ENCODE measurements at regions not wholly inside any gene's neighbourhood (a gene's known extent, or its start where the extent isn't known, plus 50 kb on each side); places are given as distances from the start of the nearest gene placed in this dataset.
"Not testable (repeated sequence)": the region's sequence is repeated elsewhere in the genome, so short reads cannot be mapped to it uniquely, and the experiment has no call there.

DNA sequence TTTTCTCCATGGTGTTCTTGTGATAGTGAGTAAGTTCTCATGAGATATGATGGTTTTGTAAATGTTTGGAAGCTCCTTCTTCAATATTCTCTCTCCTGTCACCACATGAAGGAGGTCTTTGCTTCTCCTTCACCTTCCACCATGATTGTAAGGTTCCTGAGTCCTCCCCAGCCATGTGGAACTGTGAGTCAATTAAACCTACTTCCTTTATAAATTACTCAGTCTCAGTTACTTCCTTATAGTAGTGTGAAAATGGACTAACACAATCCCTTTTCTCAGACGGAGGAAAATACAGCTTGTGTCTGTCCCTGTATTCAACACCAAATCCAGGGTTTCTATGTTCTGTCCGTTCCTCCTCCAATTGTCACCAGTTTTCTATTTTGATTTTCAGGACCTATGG is 181.0 kb downstream of the ALDH8A1 start:
- Mint-ChIP-seq H3K27me3 (peaks cover 17% of the 10 kb centered on the region), H3K4me3 (no peak overlapping the region), H3K36me3 (no peaks in the 10 kb centered on the region), H3K4me1 (no peaks in the 10 kb centered on the region), H3K27ac (no peak overlapping the region), H3K9me3 (no peaks in the 10 kb centered on the region)
- ATAC-seq = no peak

- no peak overlapping the region for H3K27ac Mint-ChIP-seq
- no peaks in the 10 kb centered on the region for H3K4me1 Mint-ChIP-seq
- no peaks in the 10 kb centered on the region for H3K9me3 Mint-ChIP-seq
- H3K27me3 Mint-ChIP-seq = peaks cover 20% of the 10 kb centered on the region
- no peaks in the 10 kb centered on the region for H3K36me3 Mint-ChIP-seq
- no peak overlapping the region for H3K4me3 Mint-ChIP-seq
- ATAC-seq = peak; percentile 16
These were observed 183.4 kb downstream of the ALDH8A1 start for GRCh38 chr6:134766497-134766896.

- ATAC-seq = no peak
- no peaks in the 10 kb centered on the region for H3K9me3 Mint-ChIP-seq
These were observed 185.2 kb downstream of the ALDH8A1 start for GRCh38 chr6:134764741-134765140.

DNA sequence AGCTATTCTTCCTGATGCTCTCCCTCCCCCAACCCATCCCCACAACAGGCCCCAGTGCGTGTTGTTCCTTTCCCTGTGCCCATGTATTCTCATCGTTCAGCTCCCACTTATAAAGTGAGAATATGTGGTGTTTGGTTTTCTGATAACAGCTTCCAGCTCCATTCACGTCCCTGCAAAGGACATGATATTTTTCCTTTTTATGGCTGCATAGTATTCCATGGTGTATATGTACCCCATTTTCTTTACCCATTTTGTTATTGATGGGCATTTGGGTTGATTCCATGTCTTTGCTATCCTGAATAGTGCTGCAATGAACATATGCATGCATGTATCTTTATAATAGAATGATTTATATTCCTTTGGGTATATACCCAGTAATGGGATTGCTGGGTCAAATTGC is 186.3 kb downstream of the ALDH8A1 start:
- H3K9me3 Mint-ChIP-seq, ATAC-seq, H3K4me1 Mint-ChIP-seq, H3K27ac Mint-ChIP-seq, H3K4me3 Mint-ChIP-seq, H3K36me3 Mint-ChIP-seq, H3K27me3 Mint-ChIP-seq: not testable (repeated sequence)

More at GRCh38 chr6:134764741-134765140, 185.2 kb downstream of the ALDH8A1 start:
- no peak overlapping the region for H3K27ac Mint-ChIP-seq
- no peak overlapping the region for H3K4me3 Mint-ChIP-seq
- H3K36me3 Mint-ChIP-seq = no peaks in the 10 kb centered on the region
- peaks cover 20% of the 10 kb centered on the region for H3K27me3 Mint-ChIP-seq
- no peaks in the 10 kb centered on the region for H3K4me1 Mint-ChIP-seq

DNA sequence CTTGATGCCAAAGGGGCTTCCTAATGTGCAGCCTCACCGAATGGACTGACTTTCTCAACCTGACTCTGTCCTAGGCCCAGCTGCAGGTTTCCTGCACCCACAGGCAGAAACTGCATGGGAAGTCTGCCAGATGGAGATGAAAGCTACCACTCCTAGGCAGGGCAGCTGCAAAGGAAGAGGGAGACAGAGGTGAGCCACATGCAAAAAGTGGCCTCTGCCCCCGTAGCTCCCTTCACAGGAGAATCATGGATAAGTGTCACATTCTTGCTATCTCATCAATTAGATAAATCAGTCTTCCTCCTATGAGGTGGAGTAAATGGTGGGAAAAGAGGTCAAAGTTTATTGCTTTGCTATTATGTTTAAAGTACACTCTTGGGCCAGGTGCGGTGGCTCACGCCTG is 191.3 kb downstream of the ALDH8A1 start:
- Mint-ChIP-seq H3K9me3 (no peaks in the 10 kb centered on the region), H3K27ac (no peak overlapping the region)

GRCh38 chr6:134757911-134758361 is 192.0 kb downstream of the ALDH8A1 start:
- no peaks in the 10 kb centered on the region for H3K36me3 Mint-ChIP-seq
- no peaks in the 10 kb centered on the region for H3K9me3 Mint-ChIP-seq
- no peak for ATAC-seq
- no peak overlapping the region for H3K4me3 Mint-ChIP-seq
- no peaks in the 10 kb centered on the region for H3K4me1 Mint-ChIP-seq
- no peaks in the 10 kb centered on the region for H3K27me3 Mint-ChIP-seq
- H3K27ac Mint-ChIP-seq = no peak overlapping the region

More for the DNA sequence above, 191.3 kb downstream of the ALDH8A1 start:
- Mint-ChIP-seq H3K36me3 (no peaks in the 10 kb centered on the region), H3K4me1 (no peaks in the 10 kb centered on the region), H3K4me3 (no peak overlapping the region), H3K27me3 (no peaks in the 10 kb centered on the region)
- ATAC-seq = no peak

DNA sequence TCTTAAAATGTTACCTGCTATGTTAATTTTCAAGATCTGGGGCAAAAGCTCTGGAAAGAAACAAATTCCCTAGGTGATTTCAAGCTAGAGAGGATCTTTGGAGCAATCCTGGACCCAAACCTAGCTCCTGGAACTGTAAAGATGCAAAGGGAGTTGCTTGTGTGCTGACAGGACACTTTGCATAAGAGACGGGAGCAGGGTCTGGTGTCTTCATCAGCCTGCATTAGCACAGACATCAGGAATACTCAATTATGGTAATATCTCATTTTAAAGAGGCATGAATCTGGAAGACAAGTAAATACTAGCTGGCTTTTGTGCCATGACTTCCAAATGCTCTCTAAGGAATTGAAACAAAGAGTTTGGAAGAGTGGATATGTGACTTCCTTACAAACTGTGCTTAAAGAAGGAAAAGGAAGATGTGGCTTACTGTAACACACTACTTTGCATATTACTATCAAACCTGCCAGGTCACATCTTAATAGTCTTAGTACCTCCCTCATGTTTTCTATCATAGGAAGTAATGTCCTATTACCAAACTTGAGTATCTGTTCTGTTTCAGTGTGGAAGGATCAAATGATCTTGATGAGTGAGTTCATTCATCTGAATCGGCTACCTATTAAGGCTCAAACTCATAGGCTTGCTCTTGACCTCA is 193.4 kb downstream of the ALDH8A1 start:
- Mint-ChIP-seq H3K27me3 (no peaks in the 10 kb centered on the region), H3K36me3 (no peaks in the 10 kb centered on the region), H3K4me3 (no peak overlapping the region), H3K27ac (no peak overlapping the region), H3K9me3 (no peaks in the 10 kb centered on the region), H3K4me1 (no peaks in the 10 kb centered on the region)
- ATAC-seq = no peak

GRCh38 chr6:134754013-134754690 is 195.7 kb downstream of the ALDH8A1 start:
- no peak overlapping the region for H3K27ac Mint-ChIP-seq
- no peaks in the 10 kb centered on the region for H3K9me3 Mint-ChIP-seq
- no peak overlapping the region for H3K4me3 Mint-ChIP-seq
- ATAC-seq = no peak
- H3K36me3 Mint-ChIP-seq = no peaks in the 10 kb centered on the region
- no peaks in the 10 kb centered on the region for H3K27me3 Mint-ChIP-seq
- H3K4me1 Mint-ChIP-seq = no peaks in the 10 kb centered on the region

- no peaks in the 10 kb centered on the region for H3K27me3 Mint-ChIP-seq
- no peaks in the 10 kb centered on the region for H3K4me1 Mint-ChIP-seq
These were observed 196.9 kb downstream of the ALDH8A1 start for GRCh38 chr6:134753001-134753400.

GRCh38 chr6:134752445-134752844 is 197.5 kb downstream of the ALDH8A1 start:
- Mint-ChIP-seq H3K36me3 (no peaks in the 10 kb centered on the region), H3K4me1 (no peaks in the 10 kb centered on the region), H3K27ac (no peak overlapping the region), H3K27me3 (no peaks in the 10 kb centered on the region), H3K9me3 (no peaks in the 10 kb centered on the region), H3K4me3 (no peak overlapping the region)
- ATAC-seq = no peak

More at GRCh38 chr6:134753001-134753400, 196.9 kb downstream of the ALDH8A1 start:
- Mint-ChIP-seq H3K27ac (no peak overlapping the region), H3K4me3 (no peak overlapping the region), H3K36me3 (no peaks in the 10 kb centered on the region), H3K9me3 (no peaks in the 10 kb centered on the region)
- no peak for ATAC-seq

- Mint-ChIP-seq H3K9me3 (no peaks in the 10 kb centered on the region), H3K36me3 (no peaks in the 10 kb centered on the region)
- ATAC-seq = no peak
These were observed 199.2 kb downstream of the ALDH8A1 start for GRCh38 chr6:134750669-134751068.

DNA sequence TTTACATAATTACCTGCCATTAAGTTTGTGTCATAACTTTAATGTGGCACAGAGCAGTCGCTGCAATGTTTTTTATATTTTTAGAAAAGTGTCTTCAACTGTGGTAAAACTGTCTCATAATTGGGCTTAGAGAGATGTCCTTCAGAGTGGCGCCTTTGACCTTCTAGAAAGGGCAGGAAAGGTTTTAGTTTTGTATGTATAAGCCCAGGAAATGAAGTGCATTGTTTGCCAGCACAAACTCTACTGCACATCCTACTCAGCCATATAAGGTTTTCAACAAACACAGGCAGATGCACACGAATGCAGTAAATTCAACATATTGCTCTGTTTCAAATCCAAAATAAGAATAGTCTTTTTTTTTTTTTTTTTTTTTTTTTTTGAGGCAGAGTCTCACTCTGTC is 201.4 kb downstream of the ALDH8A1 start:
- Mint-ChIP-seq H3K27ac (no peak overlapping the region), H3K4me3 (no peak overlapping the region), H3K9me3 (no peaks in the 10 kb centered on the region), H3K4me1 (no peaks in the 10 kb centered on the region), H3K36me3 (no peaks in the 10 kb centered on the region), H3K27me3 (no peaks in the 10 kb centered on the region)
- no peak for ATAC-seq

More at GRCh38 chr6:134750669-134751068, 199.2 kb downstream of the ALDH8A1 start:
- Mint-ChIP-seq H3K4me1 (no peaks in the 10 kb centered on the region), H3K4me3 (no peak overlapping the region), H3K27ac (no peak overlapping the region), H3K27me3 (no peaks in the 10 kb centered on the region)

- not testable (repeated sequence) for H3K27ac Mint-ChIP-seq, H3K4me3 Mint-ChIP-seq, H3K9me3 Mint-ChIP-seq, H3K4me1 Mint-ChIP-seq, H3K27me3 Mint-ChIP-seq, ATAC-seq, H3K36me3 Mint-ChIP-seq
These were observed 202.7 kb downstream of the ALDH8A1 start for GRCh38 chr6:134747197-134747596.

DNA sequence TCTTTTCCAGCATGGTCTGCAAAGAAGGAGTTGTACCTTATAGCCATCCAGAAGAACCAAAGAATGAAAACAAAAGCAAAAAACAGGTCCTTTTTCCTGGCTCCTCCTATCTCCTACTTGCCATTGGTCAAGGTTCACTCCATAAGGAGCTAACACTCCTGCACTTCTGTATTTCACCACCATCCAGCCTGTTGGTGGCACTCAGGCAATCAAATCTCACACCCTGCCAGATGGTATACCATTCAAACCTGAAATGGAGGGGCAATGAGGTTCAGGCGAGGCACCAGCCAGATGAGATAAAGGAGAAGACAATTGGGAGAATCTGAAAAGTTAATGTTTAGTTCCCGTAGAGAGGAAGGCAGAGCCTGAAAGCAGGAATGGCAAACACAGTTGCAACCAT is 203.8 kb downstream of the ALDH8A1 start:
- H3K27me3 Mint-ChIP-seq = no peaks in the 10 kb centered on the region
- ATAC-seq = no peak

DNA sequence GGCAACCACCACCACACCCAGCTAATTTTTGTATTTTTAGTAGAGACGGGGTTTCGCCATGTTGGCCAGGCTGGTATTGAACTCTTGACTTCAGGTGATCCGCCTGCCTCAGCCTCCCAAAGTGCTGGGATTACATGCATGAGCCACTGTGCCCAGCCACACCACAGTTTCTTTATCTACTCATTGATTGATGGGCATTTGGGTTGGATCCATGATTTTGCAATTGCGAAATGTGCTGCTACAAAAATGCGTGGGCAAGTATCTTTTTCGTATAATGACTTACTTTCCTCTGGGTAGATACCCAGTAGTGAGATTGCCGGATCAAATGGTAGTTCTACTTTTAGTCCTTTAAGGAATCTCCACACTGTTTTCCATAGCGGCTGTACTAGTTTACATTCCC is 204.7 kb downstream of the ALDH8A1 start:
- H3K36me3 Mint-ChIP-seq, H3K9me3 Mint-ChIP-seq, H3K27ac Mint-ChIP-seq, H3K4me1 Mint-ChIP-seq, ATAC-seq, H3K4me3 Mint-ChIP-seq, H3K27me3 Mint-ChIP-seq: not testable (repeated sequence)

More for the DNA sequence above, 203.8 kb downstream of the ALDH8A1 start:
- H3K4me1 Mint-ChIP-seq = no peaks in the 10 kb centered on the region
- H3K4me3 Mint-ChIP-seq = no peak overlapping the region
- H3K36me3 Mint-ChIP-seq = no peaks in the 10 kb centered on the region
- no peak overlapping the region for H3K27ac Mint-ChIP-seq
- no peaks in the 10 kb centered on the region for H3K9me3 Mint-ChIP-seq

GRCh38 chr6:134744301-134744700 is 205.6 kb downstream of the ALDH8A1 start:
- H3K4me3 Mint-ChIP-seq = no peak overlapping the region

More at GRCh38 chr6:134744301-134744700, 205.6 kb downstream of the ALDH8A1 start:
- Mint-ChIP-seq H3K9me3 (no peaks in the 10 kb centered on the region), H3K27ac (no peak overlapping the region), H3K27me3 (no peaks in the 10 kb centered on the region), H3K36me3 (no peaks in the 10 kb centered on the region), H3K4me1 (no peaks in the 10 kb centered on the region)
- no peak for ATAC-seq

All from stimulated activated memory B cell treated with anti-CD40 and anti-IgM and Interleukin-4, amounts not matched to agents 10 μg/mL and 1 μg/mL and 100 μg/mL, for 72 hours (primary cell).